ENCODE measurements at regions not wholly inside any gene's neighbourhood (a gene's known extent, or its start where the extent isn't known, plus 50 kb on each side); places are given as distances from the start of the nearest gene placed in this dataset.

DNA sequence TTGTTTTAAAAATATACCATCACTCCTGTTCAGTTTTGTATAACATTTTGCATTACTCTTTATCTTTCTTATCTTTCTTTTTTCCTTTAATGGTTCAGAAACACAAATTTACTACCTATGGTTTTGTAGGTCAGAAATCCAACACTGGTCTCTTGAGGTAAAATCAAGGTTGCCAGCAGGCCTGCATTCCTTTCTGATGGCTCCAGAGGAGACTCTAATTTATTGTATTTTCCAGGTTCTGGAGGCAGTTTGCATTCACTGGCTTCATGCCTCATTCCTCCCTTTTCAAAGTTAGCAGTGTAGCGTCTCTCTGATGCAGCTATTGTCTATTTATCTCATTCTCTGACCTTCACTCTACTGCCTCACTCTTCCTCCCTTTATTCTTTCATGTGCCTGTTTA is 767.4 kb downstream of the SLITRK6 start:
- DNase-seq, result no peak

DNA sequence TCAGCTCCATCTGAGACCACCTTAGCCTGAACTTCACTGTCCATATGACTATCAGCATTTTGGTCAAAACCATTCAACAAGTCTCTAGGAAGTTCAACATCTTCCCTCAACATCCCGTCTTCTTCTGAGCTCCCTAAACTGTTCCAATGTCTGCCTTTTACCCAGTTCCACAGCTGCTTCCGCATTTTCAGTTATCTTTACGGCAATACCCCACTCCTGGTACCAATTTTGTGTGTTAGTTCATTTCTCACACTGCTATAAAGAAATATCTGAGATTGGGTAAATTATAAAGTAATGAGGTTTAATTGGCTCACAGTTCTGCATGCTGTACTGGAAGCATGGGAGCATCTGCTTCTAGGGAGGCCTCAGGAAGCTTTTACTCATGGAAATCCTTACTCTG is 771.2 kb downstream of the SLITRK6 start:
- no peak for DNase-seq

DNA sequence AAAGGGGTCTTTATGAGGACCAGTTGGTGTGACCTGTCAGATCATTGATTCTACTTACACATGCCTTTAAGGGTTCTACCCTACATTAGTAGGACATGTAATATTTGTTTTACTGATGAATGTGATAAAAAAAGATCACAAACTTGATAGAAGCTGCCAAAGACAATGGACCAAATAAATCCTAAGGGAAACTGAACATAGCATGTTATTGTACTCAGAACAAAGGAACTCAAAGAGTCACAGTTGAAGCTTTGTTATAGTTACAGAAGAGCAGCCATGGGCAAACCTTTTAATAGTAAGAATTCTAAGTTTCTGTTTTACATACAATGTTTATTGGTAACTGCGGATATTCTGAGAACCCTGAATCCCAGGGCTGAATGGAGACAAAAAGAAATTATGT is 780.1 kb downstream of the SLITRK6 start:
- no peak for DNase-seq

DNA sequence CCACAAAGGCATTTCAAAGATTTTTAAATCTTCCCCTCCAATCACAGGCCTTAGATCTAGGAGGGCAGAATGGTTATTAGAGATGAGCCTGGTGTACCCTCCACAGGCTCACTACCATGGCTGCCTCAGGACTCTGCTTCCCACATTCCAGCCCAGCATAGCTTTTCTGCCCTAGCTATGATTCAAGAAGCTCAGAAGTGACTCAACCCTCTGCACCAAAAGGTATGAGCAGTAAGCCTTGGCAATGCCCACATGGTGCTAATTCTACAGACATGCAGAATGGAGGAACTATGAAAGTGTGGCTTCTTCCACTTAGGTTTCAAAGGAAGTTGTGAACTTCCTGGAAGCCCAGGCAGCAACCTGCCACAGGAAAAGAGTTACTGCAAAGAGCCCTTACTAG is 786.2 kb downstream of the SLITRK6 start:
- DNase-seq, result no peak

DNA sequence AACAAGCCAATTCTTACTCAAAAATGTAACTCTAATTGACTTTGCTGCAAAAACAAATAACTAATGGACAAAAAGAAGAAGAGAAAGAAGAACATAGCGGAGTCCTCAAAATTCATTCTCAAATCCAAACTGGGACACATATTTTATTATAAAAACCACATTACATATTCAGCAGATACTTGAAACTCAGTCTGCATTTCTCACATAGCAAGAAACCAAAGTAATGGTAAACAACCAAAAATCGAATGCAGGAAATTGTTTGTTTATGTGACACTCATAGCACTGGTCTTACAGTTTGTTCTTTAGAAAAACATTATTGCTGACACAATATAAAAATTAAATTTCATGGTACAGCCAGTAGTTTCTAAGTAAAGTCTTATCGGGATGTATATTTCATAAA is 789.8 kb downstream of the SLITRK6 start:
- no peak for DNase-seq

DNA sequence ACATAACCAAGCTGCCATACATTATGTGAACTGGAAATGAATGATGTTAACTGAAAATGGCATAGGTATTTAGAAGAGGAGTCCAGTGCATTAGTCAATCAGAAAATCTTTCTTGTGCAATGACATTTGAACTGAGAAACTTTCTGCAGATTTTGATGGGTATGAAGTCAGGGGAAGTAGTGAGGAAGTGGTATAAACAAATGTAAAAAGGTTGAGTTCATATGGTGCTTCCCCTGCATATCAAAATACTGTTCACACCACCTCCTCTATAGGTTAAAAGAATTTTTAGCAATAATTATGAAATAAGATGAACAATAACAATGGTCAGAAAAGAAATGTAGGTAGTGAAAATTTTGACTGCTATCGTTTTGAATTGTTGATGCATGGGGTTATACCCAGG is 800.0 kb downstream of the SLITRK6 start:
- no peak for DNase-seq

DNA sequence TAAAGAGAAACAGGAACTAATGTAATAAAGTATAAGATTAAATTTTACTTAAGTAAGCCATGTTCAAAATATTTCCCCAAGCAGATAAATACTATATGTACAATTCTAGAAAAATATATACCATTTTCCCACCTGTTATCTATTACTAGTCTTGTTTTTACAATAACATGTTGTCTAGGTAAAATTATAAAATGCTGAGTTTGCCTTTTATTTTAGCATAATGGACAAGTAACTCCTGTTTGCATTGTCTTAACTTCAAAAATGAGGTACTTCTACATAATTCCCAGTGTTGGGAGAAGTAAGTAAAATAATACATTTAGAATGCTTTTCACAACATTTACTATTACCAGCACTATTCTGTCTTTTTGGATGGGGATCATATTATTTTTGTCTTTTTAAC is 800.5 kb downstream of the SLITRK6 start:
- no peak for DNase-seq

DNA sequence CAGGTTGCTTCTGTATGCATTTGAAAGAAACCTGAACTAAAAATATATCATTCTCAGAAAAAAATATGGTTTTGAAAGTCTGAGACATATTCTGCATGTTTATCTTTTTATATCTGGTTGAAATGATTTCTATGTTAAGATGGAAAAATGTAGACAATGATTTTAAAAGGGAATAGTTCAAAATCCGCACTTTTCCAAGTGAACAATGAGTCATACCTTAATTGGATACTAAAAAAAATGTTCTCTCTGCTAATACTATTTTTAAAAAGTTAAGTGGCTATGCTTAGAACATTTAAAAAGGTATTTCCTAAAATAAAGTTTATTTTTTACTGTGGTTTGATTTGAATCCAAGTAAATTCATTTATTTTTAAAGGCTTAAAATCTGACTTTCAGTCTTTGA is 801.4 kb downstream of the SLITRK6 start:
- no peak for DNase-seq

DNA sequence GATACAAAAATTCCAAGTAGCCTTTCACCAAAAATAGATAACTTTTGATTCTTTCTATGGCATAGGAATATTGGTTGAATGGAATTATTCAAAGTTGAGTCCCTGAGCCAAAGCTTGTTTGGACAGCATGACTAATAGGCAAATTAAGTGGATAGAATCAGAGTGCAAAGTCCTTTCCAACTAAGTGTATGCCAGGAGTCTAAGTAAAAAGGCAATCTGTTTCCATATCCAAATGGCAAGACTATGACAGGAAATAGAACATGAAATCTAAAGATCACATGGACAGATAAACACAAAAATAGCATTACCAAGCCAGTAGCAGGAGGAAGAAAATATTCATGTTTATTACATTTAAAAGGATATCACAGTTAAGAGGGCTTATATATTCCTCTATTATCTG is 804.6 kb downstream of the SLITRK6 start:
- no peak for DNase-seq

DNA sequence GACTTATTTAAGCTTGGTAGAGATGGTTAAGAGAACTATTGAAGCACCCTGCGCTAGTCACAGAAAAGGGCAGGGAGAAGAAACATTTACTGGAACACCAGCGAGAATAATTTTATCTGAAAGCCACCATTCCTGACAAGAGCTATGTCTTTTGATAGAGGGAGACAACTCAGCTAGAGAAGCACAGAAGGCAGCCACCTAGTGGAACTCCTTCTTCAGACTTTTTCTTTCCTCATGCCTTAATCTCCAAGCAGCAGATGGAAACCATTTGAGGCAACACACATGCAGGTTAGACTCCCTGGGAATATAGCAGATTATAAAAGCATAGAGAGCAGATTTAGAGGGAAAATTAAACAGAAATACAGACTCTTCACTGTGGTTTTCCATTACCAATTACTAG is 813.4 kb downstream of the SLITRK6 start:
- no peak for DNase-seq

DNA sequence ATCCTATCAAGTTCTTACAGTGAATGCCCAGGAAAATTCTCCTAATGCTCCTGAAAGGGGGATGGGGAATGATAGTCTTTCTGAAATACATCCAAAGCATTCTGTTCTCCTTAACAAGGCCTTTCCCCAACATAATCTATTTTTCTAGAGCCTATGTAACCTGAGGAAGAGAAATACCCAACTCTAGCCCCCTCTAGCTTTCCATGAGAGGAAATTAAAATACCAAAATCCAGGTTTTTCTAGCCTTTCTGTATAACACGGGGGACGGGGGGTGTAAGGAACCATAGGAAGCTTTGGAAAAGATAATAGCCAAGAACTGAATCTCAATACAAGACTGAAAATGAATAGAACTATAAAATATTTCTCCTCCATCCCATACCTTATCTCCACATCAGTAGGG is 815.9 kb downstream of the SLITRK6 start:
- DNase-seq, result no peak

DNA sequence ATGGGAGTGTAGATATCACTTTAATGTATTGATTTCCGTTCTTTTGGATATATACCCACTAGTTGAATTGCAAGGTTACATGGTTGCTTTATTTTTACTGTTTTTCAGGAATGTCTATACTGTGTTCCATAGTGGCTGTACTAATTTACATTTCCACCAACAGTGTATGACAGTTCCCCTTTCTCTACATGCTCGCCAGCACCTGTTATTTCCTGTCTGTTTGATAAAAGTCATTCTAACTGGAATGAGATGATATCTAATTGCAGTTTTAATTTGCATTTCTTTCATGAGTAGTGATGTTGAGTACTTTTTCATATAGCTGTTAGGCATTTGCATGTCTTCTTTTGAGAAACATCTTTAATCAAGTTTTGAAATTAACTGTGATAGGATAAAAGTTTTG is 818.6 kb downstream of the SLITRK6 start:
- DNase-seq, result no peak

DNA sequence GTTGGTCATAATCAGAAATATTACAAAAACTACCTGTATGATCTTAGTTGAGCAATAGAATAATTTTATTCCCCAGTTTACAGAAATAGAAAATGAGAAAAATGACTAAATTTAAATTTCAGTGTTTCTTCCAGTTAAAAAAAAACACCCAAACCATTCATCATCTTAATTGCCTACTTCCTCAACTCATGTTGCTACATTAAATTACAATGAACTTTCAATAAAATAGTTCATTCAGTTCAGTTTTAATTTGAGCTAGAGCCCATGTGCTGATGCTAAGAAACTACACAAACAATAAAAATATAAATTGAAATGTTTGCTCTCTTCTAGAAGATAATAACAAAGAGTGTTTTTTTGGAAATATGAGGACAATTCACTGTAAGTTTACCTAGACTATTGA is 820.4 kb downstream of the SLITRK6 start:
- no peak for DNase-seq

DNA sequence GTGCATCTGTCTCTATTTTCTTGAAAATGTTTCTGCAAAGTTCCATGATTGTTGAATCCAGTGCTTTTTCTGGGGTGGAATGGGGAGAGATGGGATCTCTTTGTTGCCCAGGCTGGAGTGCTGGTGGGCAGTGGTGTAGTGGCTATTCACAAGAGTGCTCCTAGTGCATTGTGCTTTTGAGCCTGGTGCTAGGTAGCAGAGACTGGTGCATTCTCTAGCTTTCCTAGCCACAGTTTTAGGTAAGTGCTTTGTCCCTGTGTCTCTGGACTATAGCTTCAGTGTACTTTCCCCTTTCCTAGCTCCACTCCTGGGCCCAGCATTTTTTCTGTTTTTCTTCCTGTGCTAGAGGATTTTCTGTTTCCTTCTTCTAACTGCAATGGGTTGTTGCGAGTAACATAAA is 825.6 kb downstream of the SLITRK6 start:
- no peak for DNase-seq

DNA sequence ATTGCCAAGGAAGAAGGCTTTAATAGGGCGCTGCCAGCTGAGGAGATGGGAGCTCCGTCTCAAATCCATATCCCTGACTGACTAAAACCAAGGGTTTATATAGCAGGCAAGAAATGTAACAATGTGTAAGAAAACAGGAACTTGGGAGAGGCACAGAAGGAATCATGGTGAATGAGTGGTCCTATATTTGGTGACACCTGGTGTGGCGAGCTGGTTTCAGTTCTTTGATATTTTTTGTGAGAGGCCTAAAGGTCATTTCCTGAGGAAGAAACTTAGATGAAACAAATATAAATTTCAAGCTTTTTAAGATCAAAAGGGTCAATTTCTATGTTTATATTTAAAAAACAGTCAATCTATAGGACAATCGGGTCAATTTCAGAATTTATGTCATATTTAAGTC is 826.3 kb downstream of the SLITRK6 start:
- DNase-seq, result no peak

DNA sequence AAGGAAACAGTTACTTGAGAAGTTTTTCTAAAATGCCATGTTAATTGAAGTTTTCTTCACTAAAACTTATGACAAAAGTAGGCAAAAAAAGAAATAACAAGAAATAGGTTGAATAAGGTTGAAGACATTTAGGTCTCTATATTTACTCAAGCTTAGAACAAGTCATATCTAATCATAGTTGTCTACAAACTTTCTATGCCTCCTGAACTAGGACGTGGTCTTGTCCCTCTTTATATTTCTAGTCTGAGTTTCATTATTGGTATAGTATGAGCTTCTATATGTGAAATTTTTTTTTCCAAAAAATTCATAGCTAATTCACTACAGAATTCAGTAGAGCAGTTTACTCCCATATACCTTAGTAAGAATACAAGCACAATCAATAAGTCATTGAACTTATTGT is 836.4 kb downstream of the SLITRK6 start:
- DNase-seq, result no peak

DNA sequence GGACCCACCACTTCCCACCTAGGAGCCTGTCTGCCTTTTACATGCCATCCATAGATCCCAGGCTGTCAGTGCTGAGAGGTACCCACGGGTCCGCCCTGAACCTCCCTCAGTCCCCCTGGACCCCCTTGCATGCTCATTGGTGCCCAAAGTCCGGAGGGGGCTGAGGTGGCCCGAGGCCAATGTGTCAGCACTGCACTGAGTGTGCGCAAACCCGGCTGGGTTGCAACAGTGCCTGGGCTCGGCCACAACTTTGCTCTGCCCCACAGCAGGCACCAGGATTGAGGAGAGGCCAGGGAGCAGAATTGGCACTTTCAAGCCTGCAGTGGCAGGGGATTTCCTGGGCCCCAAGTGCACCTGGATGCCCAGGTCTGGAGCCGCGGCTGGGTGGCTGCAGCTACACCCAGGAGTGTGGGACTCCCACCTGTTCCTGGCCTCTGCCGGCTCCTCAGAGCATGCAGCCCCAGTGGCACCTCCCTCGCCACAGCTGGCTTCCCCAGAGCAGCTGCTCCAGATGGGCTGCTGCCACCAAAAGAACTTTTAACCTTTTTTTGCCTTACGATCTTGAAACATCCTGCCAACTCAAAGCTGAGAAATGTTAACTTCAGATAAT is 837.0 kb downstream of the SLITRK6 start:
- no peak for DNase-seq

DNA sequence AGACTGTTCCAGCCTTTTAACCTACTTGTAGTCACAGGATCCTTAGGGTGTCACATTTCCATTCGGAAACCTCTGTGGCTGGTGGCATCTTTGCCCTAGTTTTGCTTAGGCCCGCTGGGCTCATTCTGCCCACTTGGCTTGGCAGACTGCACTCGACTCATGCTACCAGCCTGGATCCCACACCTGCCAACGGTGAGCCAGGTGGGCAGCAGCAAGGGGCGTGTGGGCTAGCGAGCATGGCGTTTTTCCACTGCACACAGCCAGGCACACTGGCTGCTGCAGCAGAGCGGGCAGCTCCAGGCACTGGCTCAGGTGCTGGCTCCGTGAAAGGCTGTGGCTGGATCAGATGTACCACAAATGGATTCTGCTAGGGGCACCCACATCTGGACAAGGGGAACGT is 838.2 kb downstream of the SLITRK6 start:
- DNase-seq, result no peak

DNA sequence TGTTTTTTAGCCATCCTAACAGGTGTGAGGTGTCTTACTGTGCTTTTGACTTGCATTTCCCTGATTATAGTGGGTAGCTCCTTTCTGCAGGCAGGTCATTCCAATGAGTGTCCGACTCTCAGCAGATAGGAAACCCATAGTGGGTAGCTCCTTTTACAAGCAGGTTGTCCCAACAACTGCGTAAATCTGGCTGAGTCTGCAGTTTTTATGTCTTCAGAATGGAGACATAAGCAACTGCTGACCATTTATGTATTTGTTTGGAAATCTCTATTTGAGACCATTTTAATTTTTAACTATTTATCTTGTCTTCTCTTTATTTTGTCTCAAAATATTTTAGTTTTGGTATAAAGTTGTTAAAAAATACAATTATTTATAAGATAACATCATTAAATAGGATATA is 839.4 kb downstream of the SLITRK6 start:
- DNase-seq, result no peak

DNA sequence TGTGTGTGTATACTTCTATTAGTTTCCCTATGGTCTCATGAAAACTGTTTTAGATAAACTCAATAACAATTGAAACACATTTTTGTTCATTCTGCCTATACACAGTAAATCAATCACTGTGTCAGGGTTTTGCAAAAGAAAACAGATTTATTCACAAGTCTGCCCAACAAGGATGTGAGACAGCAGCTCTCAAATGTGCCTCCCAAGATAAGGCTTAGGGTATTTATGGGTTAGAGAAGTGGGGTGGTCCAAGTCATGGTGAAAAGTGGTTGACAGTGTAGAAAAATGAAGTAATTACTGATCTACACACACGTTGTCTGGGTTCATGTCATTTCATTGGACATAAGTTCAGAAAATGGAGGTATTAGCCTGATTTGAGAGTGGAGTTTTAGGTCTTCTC is 844.6 kb downstream of the SLITRK6 start:
- no peak for DNase-seq

DNA sequence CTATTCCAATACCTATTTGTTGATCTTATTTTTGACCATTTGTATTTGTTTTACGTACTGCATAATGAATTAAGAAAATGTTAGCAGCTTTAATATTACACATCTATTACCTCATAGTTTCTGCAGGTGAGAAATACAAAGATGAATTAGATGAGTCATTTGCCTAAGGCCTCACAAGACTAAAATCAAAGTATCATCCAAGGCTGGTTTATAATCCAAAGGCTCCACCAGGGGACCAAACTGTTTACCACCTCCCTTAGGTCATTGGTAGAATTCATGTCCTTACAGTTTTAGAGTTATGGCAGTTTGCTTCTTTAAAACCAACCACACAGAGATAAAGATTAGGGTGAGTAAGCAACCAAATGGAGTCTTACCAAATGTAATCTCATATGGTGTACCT is 848.1 kb downstream of the SLITRK6 start:
- DNase-seq, result no peak

DNA sequence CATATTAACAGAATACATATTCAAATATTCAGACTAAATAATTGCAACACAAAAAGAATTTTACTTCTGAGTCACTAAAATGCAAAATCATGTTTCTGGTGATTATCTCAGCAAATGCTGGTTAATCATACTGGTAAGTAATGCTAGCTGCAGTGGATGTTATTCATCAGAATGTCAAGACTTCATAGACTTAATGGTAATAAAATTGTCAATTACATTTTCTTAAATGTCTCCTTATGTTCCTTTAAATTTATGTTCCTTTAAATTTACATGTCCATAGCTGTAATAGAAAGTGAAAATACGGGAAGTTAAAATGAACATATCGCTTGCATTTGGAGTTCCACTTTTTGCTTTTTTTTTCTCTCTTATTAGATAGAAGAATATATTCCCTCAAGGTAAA is 853.0 kb downstream of the SLITRK6 start:
- no peak for DNase-seq

DNA sequence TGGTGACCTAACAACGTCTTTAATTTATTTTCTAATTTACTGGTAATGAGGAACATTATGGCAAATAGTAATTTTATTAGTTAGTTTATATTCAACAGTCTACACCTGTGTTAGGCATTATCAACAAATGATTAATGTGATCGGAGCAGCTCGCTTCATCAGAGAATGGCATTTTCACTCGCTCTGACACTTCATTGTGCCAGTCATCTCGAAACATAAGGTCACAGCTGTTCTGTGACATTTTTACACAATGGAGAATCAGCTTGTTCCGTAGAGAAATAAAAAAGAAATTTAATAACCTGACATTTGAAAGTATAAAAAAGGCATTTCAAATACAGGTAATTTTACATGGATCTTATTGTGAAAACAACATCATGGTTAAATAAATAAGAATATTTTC is 858.4 kb downstream of the SLITRK6 start:
- DNase-seq, result no peak

DNA sequence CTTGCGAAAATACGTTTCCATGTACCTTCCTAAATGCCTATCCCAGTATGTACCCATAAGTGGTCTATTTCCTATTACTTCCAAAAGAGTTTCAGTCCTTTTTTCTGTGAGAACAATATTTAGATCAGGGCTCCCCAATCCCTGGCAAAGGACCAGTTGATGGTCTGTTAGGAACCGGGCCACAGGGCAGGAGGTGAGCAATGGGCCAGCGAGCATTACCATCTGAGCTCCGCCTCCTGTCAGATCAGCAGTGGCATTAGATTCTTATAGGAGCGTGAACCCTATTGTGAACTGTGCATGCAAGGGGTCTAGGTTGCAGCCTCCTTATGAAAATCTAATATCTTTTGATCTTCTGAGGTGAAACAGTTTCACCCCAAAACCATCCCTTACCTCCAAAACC is 859.1 kb downstream of the SLITRK6 start:
- no peak for DNase-seq

DNA sequence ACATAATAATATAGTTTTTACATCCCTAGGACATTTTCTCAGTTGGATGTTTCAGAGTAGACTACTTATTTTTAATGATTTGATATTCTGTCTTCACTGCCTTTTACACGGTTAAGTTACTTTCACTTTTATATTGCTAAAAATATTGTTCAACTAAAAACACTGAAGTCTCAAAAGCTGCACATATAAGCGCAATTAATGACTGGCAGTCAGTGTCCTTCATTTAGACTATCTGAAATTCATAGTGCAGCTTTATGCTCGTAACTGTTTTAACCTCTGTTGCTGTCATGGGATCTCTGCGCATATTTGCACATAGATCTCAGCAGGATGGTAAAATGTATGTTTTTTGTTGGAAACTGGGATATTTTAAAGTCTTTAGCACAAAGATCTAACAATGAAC is 864.3 kb downstream of the SLITRK6 start:
- DNase-seq, result no peak

DNA sequence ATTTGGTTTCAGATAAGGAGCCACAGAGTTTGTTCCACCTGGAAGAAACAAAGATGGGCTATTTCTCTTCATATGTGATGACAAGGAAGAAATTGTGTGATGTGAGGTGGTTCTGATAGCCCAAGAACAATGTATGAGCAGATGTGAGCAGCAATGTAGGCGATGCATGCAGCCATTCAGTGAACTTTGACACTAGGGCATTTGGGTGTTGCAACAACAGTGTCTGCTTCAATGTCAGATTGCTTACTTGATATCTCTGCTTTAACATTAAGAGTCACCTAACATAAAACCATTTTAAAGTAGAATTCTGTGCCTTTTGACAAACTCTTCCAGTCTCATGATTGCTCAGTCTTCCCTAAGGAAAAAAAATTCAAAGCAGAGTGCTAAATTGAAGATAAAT is 865.4 kb downstream of the SLITRK6 start:
- DNase-seq, result no peak
